Activated CD4-positive, alpha-beta T cell treated with anti-CD3 and anti-CD28 coated beads, Interleukin-2, amount 10 ng/mL, durations not matched to agents 24 days and 14 days (primary cell): ENCODE measurements at regions not wholly inside any gene's neighbourhood (a gene's known extent, or its start where the extent isn't known, plus 50 kb on each side); places are given as distances from the start of the nearest gene placed in this dataset.
"Not testable (repeated sequence)": the region's sequence is repeated elsewhere in the genome, so short reads cannot be mapped to it uniquely, and the experiment has no call there.

Source experiments
- DNase-seq: peaks from one replicate; pipeline ENCODE4 v3.0.0; 2022
- H3K27ac Mint-ChIP-seq: one replicate; pipeline ENCODE4 v1.8.0; 2022; ENCODE audit warnings: mild to moderate bottlenecking, mixed read lengths
- H3K27me3 Mint-ChIP-seq: one replicate; pipeline ENCODE4 v1.8.0; 2022; ENCODE audit warnings: mixed read lengths
- H3K36me3 Mint-ChIP-seq: one replicate; pipeline ENCODE4 v1.8.0; 2022; ENCODE audit warnings: low read depth, mild to moderate bottlenecking, mixed read lengths
- H3K4me1 Mint-ChIP-seq: one replicate; pipeline ENCODE4 v1.8.0; 2021; ENCODE audit warnings: mixed read lengths
- H3K4me3 Mint-ChIP-seq: one replicate; pipeline ENCODE4 v1.8.0; 2022; ENCODE audit warnings: mild to moderate bottlenecking, moderate library complexity, mixed read lengths
- H3K9me3 Mint-ChIP-seq: one replicate; pipeline ENCODE4 v1.8.0; 2021; ENCODE audit warnings: mixed read lengths
- intact Hi-C: fragments of 100-400 bp; cut with micrococcal nuclease; formaldehyde crosslinking; loops from one replicate; pipeline ENCODE4 v1.15.1; 2023

DNA sequence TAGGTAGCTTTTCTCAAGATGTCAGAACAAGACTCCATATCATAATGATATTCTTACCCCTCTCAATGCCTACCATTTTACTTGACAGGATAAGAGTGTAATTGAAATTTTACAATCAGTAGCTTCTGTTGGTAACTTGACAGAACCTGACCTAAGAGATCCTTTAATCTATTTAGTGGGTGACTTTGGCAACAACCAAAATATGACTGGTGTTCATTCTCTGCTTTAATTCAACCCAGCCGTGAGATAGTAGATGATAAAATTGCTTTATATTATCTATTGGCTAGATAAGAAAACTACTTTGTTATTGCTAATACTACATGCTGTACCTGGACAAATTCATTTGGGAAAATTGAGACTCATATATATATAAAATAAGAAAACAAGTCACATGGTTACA is 770.2 kb upstream of the NXPH2 start:
- Mint-ChIP-seq H3K9me3 (no peaks in the 10 kb centered on the region), H3K27ac (no peak overlapping the region), H3K4me3 (no peak overlapping the region), H3K4me1 (no peaks in the 10 kb centered on the region), H3K27me3 (no peaks in the 10 kb centered on the region), H3K36me3 (no peaks in the 10 kb centered on the region)
- DNase-seq, result no peak
- intact Hi-C loops, result no loop called here

DNA sequence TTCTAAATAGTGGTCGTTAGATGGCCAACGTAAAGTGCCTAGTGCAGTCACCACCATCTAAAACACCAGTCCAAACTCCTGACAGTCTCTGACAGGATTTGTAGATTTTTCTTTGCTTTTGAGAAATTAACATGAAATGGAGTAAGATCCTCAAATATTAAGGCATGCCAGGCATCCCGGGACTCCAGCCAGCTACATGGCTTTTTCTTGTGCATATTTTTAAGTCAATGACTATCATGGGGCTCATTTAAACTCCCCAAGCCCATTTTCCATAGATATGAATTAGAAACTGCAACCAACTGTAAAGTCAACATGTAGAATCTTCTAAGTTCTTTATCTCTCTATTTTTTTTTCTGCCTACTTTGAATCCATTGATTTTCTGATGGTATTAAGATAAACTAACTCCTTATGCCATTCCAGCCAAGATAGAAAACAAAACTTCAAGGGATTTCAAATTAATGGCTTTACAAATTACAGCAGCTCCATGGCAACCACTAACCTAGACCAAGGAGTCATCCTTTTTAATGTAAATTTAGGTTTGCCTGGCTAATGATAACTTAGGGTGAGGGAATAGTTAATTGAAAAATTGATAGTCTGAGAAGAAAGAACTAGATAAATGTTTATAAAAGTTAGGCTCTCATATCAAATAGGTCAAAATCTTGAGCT is 764.1 kb upstream of the NXPH2 start:
- no peaks in the 10 kb centered on the region for H3K4me1 Mint-ChIP-seq
- intact Hi-C loops, result no loop called here
- DNase-seq, result no peak
- no peak overlapping the region for H3K27ac Mint-ChIP-seq
- no peaks in the 10 kb centered on the region for H3K27me3 Mint-ChIP-seq
- no peak overlapping the region for H3K4me3 Mint-ChIP-seq
- H3K36me3 Mint-ChIP-seq, result no peaks in the 10 kb centered on the region
- H3K9me3 Mint-ChIP-seq, result peaks cover 6% of the 10 kb centered on the region

DNA sequence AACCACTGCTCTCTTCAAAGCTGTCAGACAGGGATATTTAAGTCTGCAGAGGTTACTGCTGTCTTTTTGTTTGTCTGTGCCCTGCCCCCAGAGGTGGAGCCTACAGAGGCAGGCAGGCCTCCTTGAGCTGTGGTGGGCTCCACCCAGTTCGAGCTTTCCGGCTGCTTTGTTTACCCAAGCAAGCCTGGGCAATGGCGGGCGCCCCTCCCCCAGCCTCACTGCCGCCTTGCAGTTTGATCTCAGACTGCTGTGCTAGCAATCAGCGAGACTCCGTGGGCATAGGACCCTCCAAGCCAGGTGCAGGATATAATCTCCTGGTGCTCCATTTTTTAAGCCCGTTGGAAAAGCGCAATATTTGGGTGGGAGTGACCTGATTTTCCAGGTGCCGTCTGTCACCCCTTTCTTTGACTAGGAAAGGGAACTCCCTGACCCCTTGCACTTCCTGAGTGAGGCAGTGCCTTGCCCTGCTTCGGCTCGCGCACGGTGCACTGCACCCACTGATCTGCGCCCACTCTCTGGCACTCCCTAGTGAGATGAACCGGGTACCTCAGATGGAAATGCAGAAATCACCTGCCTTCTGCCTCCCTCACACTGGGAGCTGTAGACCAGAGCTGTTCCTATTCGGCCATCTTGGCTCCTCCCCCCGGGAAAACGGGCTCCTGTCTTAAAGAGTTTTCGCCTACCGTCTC is 758.3 kb upstream of the NXPH2 start:
- H3K4me3 Mint-ChIP-seq, H3K4me1 Mint-ChIP-seq, H3K36me3 Mint-ChIP-seq, DNase-seq, H3K27me3 Mint-ChIP-seq, H3K27ac Mint-ChIP-seq, H3K9me3 Mint-ChIP-seq, intact Hi-C loops: not testable (repeated sequence)

DNA sequence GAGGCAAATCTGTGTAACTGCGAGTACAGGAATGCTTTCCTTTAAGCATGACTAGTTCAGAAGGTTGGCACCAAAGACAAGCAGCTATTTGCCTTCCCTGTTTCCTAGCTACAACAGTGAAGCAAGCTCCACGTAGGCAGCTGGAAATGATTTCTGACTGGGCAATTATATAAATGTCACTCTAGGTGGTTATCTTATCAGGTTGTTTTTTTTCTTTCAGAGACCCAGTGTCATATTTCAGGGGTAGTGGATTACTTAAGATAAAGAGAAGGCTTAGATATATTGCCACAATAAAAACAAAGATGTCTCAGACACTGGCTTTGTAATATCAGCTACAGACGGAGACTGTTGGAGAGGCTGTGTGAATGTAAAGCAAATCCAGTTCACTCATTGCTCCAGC is 748.9 kb upstream of the NXPH2 start:
- no peaks in the 10 kb centered on the region for H3K4me1 Mint-ChIP-seq
- H3K4me3 Mint-ChIP-seq, result no peak overlapping the region
- intact Hi-C loops, result no loop called here
- no peaks in the 10 kb centered on the region for H3K36me3 Mint-ChIP-seq
- no peak for DNase-seq
- no peaks in the 10 kb centered on the region for H3K27me3 Mint-ChIP-seq
- no peak overlapping the region for H3K27ac Mint-ChIP-seq
- H3K9me3 Mint-ChIP-seq, result no peaks in the 10 kb centered on the region

DNA sequence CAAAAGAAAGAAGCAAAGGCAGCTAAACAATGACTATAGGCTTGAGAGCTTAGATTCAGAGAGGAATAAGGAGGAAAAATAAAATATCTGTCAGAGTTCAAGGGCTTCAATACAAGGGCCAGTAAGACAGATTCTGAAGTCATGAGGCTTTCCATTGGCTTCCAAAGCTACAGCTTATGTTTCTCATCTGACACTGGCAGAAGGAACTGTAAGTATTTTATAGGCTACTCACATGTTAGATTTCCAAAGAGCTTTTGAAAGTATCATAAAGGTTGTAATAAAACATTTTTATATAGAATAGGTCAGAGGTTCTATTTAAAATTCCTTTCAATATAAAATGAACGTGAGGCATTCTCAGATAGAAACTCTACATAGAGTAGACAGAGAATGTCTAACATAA is 746.6 kb upstream of the NXPH2 start:
- Mint-ChIP-seq H3K9me3 (peaks cover 4% of the 10 kb centered on the region), H3K36me3 (no peaks in the 10 kb centered on the region), H3K27ac (no peak overlapping the region), H3K4me3 (no peak overlapping the region), H3K4me1 (no peaks in the 10 kb centered on the region), H3K27me3 (no peaks in the 10 kb centered on the region)
- no peak for DNase-seq
- intact Hi-C loops, result no loop called here

DNA sequence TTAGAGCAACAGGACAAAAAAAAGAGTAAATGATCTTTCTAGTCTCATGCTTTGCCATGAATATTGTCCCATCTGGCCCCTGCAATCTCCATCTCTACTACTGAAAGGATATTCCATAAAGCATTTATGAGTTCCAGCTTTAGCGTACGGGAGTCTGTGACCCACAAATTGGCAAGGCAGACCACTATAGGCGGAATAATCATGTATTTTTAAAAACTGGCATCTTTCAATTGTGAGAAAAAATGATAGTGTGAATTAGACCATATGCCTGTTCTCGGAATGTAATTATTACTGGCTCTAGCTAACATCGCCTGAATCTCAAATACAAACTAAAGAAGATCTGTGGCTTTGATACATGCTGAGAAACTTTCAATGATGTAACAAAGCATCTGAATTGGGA is 738.1 kb upstream of the NXPH2 start:
- H3K27me3 Mint-ChIP-seq, result no peaks in the 10 kb centered on the region
- intact Hi-C loops, result no loop called here

DNA sequence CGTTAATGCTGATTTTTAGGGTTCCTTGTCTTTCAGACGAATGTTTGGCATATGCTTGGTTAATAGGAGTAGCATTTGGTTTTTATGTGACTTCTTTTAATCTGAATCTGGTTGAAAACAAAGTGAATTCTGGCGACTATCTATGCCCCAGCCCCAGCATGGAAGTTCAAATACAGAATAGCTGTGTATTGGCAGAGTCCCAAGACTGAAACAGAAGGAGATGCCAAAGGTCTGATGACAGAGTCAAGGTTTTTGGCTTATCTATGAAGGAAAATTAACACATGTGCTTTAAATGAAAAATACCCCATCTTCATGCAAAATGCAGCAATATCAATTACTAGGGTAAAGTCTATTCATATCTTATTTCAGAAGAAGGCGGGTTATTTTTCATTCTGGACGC is 734.8 kb upstream of the NXPH2 start:
- no peak for DNase-seq
- Mint-ChIP-seq H3K36me3 (no peaks in the 10 kb centered on the region), H3K9me3 (no peaks in the 10 kb centered on the region), H3K4me3 (no peak overlapping the region), H3K27ac (no peak overlapping the region), H3K27me3 (no peaks in the 10 kb centered on the region), H3K4me1 (no peaks in the 10 kb centered on the region)
- intact Hi-C loops, result no loop called here

More for the DNA sequence above, 738.1 kb upstream of the NXPH2 start:
- Mint-ChIP-seq H3K9me3 (peaks cover 6% of the 10 kb centered on the region), H3K4me3 (no peak overlapping the region), H3K36me3 (no peaks in the 10 kb centered on the region), H3K4me1 (no peaks in the 10 kb centered on the region), H3K27ac (no peak overlapping the region)
- DNase-seq, result no peak

DNA sequence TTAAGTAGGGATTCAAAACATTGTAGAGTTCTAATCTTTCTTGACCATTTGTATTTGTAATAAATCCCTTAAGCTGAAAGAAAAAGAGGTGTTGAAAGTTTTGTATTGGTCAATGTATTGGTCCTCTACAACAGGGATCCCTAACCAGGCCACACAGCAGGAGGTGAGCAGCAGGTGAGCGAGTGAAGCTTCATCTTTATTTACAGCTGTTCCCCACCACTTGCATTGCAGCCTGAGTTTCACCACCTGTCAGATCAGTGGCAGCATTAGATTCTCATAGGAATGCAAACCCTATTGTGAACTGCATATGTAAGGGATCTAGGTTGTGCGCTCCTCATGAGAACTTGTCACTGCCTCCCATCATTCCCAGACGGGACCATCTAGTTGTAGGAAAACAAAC is 715.7 kb upstream of the NXPH2 start:
- no peaks in the 10 kb centered on the region for H3K36me3 Mint-ChIP-seq
- peaks cover 22% of the 10 kb centered on the region for H3K9me3 Mint-ChIP-seq
- no peaks in the 10 kb centered on the region for H3K27me3 Mint-ChIP-seq
- intact Hi-C loops, result no loop called here
- H3K4me1 Mint-ChIP-seq, result no peaks in the 10 kb centered on the region
- no peak overlapping the region for H3K4me3 Mint-ChIP-seq
- H3K27ac Mint-ChIP-seq, result no peak overlapping the region
- no peak for DNase-seq

DNA sequence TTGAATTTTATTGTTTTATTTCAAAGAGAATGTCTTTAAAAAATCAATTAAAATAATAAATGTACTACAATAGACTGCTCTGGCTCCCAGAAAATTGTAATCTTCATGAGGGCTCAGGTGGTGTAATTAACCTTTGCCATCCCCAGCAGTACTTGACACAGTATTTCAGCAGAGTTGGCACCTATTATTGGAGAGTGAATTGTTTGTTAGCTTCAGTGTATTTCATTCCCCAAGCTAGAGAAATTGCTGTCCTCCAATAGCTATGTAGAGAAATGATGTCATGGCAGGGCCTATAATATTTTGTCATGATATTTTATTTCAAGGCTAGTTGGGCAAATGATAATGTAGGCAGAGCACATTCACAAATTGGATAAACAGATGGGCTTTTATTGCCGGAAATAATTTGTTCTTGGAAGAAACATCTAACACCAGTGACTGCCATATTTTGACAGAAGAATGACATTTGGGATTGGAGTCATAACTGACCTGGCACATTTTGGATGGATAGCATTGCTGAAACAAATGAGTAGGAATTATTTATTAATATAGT is 712.0 kb upstream of the NXPH2 start:
- no peaks in the 10 kb centered on the region for H3K36me3 Mint-ChIP-seq
- intact Hi-C loops, result no loop called here
- H3K4me1 Mint-ChIP-seq, result no peaks in the 10 kb centered on the region
- H3K4me3 Mint-ChIP-seq, result no peak overlapping the region
- peaks cover 3% of the 10 kb centered on the region for H3K9me3 Mint-ChIP-seq
- H3K27me3 Mint-ChIP-seq, result no peaks in the 10 kb centered on the region
- DNase-seq, result no peak
- H3K27ac Mint-ChIP-seq, result no peak overlapping the region

DNA sequence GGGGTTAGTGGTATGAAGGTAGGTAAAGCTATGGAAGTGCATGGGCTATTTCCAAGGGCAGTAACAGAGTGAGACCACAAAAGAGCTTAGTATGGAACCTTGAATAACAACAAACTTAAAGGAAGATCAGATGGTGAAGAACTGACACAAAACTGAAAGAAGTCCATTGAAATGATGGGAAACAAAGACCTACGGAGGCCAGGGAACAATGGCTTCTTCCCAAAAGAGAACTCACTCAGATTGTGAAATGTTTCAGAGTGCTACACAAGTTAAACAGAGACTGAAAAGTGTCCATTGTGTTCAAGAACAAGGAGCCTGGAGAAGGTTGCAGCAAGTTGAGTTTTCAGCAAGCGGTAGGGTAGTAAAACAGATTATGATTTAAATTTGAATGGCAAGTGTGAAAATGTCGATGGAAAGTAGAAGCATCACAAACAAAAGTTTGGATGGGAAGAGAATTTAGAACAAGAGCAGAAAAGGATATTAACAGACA is 700.0 kb upstream of the NXPH2 start:
- DNase-seq, result no peak
- Mint-ChIP-seq H3K27ac (no peak overlapping the region), H3K9me3 (no peaks in the 10 kb centered on the region), H3K36me3 (no peaks in the 10 kb centered on the region), H3K27me3 (no peaks in the 10 kb centered on the region), H3K4me1 (no peaks in the 10 kb centered on the region), H3K4me3 (no peak overlapping the region)
- intact Hi-C loops, result no loop called here

DNA sequence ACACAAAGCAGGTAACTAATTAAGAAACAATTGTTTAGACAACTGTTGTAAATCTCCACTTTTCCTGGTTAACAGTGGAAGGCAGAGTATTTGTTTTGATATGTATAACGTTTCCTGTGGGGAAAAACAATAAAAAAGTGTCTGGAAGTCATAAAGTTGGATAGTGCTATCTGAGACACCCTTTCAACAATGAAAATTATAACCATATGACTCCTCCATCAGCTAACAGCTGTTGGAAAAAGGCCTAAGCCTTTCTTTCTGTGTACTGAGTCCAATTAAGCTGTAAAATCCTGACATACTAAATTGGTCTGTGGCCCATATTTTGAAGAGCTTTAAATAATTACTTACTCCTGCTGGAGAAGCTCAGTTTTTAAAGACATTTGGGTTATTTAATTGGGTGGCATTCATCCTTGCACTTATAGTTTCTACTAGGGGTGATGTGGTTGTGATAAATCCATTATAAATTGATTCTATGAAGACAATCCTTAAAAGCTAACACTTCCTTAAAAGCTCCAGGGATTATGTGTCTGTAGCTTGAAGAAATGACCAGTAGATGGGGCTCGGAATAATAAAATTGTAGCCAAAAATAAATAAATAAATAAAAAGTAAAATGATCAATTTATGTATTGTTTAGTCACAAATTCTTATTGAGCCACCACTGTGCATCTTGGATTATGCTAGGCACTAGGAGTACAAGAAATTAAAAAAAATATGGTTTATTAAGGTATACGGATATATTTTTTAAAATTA is 698.1 kb upstream of the NXPH2 start:
- intact Hi-C loops, result no loop called here
- H3K36me3 Mint-ChIP-seq, result no peaks in the 10 kb centered on the region
- no peaks in the 10 kb centered on the region for H3K4me1 Mint-ChIP-seq
- no peak overlapping the region for H3K4me3 Mint-ChIP-seq
- no peaks in the 10 kb centered on the region for H3K9me3 Mint-ChIP-seq
- H3K27ac Mint-ChIP-seq, result no peak overlapping the region
- DNase-seq, result no peak
- no peaks in the 10 kb centered on the region for H3K27me3 Mint-ChIP-seq

DNA sequence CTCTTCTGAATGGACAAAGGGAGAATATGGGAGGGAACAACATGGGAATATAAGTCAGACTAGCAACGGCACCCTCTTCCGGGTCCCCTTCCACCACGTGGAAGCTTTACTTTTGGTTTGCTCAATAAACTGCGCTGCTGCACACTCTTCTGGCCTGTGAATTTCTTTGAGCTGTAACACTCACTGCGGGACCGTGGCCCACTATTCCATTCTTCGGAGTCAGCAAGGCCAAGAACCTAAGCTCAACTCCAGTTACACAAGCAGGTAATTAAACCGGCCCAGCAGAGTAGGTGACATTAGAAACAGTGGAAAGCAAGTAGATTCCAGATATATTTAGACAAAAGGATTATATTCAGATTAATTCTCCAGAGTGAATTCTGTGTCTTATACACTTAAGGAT is 697.4 kb upstream of the NXPH2 start:
- intact Hi-C loops, result no loop called here
- no peaks in the 10 kb centered on the region for H3K27me3 Mint-ChIP-seq
- no peak overlapping the region for H3K4me3 Mint-ChIP-seq
- H3K4me1 Mint-ChIP-seq, result no peaks in the 10 kb centered on the region
- no peaks in the 10 kb centered on the region for H3K36me3 Mint-ChIP-seq
- no peak for DNase-seq
- H3K27ac Mint-ChIP-seq, result no peak overlapping the region
- H3K9me3 Mint-ChIP-seq, result no peaks in the 10 kb centered on the region

DNA sequence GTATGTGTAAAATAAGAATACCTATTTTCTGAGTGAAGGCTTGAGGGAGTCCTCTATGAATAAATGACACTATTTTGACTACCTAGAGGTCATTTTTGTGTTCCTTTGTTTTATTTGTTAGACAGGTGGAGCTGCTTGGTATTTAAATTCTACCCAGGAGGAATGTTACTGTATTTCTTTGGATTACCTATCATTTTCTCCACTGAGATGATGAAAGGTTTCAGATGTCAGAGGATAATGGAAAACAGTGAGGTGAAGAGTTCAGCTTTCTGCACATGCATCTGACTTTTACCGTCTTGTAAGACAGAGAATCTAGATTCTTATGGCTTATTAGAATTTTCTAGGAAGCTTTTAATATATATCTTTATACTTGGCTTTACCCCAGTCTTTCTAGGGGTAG is 689.8 kb upstream of the NXPH2 start:
- no peak overlapping the region for H3K27ac Mint-ChIP-seq
- peaks cover 3% of the 10 kb centered on the region for H3K9me3 Mint-ChIP-seq
- intact Hi-C loops, result no loop called here
- no peaks in the 10 kb centered on the region for H3K4me1 Mint-ChIP-seq
- H3K4me3 Mint-ChIP-seq, result no peak overlapping the region
- H3K27me3 Mint-ChIP-seq, result no peaks in the 10 kb centered on the region
- H3K36me3 Mint-ChIP-seq, result no peaks in the 10 kb centered on the region
- DNase-seq, result no peak

DNA sequence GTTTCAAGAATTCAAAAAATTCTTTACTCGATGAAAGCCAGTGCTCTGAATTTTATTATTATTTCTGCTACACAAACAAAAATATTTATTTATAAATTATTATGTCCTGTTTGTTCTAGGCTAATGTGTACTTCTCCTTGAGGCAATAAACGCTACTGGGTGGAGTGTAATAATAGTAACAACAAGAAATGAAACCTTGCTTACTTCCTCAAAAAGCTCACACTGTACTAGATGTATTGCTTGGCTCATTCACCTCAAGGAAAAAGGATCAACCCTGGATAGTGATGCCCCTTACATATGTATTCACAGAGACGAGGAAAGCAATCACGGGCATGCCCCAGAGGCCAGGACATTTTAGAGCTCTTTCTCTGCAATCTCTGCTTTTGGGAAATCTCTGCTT is 685.6 kb upstream of the NXPH2 start:
- no peaks in the 10 kb centered on the region for H3K27me3 Mint-ChIP-seq
- H3K4me3 Mint-ChIP-seq, result no peak overlapping the region
- H3K36me3 Mint-ChIP-seq, result no peaks in the 10 kb centered on the region
- no peaks in the 10 kb centered on the region for H3K4me1 Mint-ChIP-seq
- no peak for DNase-seq
- intact Hi-C loops, result no loop called here
- peaks cover 4% of the 10 kb centered on the region for H3K9me3 Mint-ChIP-seq
- H3K27ac Mint-ChIP-seq, result no peak overlapping the region
